KMS-11 (cell line): ENCODE measurements at regions not wholly inside any gene's neighbourhood (a gene's known extent, or its start where the extent isn't known, plus 50 kb on each side); places are given as distances from the start of the nearest gene placed in this dataset.

Experiments
- H2AFZ ChIP-seq: fragments of 200-600 bp; sonication (generic); 2 replicates; pipeline ENCODE4 v1.6.1; 2016; ENCODE audit warnings: antibody characterized with exemption, mixed run types, low read depth
- H3K27ac ChIP-seq: fragments of 200-600 bp; sonication (generic); 2 replicates; pipeline ENCODE4 v1.6.1; 2016; ENCODE audit warnings: mild to moderate bottlenecking, mixed run types
- H3K27me3 ChIP-seq: fragments of 200-600 bp; sonication (generic); 2 replicates; pipeline ENCODE4 v1.6.1; 2017; ENCODE audit warnings: mild to moderate bottlenecking, low read depth, mixed run types, moderate library complexity; ENCODE audit not compliant: insufficient read depth
- H3K36me3 ChIP-seq: fragments of 200-600 bp; sonication (generic); 2 replicates; pipeline ENCODE4 v1.6.1; 2017; ENCODE audit warnings: mild to moderate bottlenecking, mixed run types; ENCODE audit not compliant: insufficient read depth
- H3K4me1 ChIP-seq: fragments of 200-600 bp; sonication (generic); 2 replicates; pipeline ENCODE4 v1.6.1; 2016; ENCODE audit warnings: mild to moderate bottlenecking, low read depth, mixed run types; ENCODE audit not compliant: poor library complexity, severe bottlenecking
- H3K4me2 ChIP-seq: fragments of 200-600 bp; sonication (generic); 2 replicates; pipeline ENCODE4 v1.7.0; 2016; ENCODE audit warnings: mild to moderate bottlenecking, mixed run types
- H3K4me3 ChIP-seq: fragments of 200-600 bp; sonication (generic); IDR thresholded peaks from 2 replicates; pipeline ENCODE4 v1.6.1; 2017; ENCODE audit warnings: low read depth, low read length, mixed read lengths; ENCODE audit not compliant: insufficient read depth
- H3K79me2 ChIP-seq: fragments of 200-600 bp; sonication (generic); 2 replicates; pipeline ENCODE4 v1.6.1; 2016; ENCODE audit warnings: low read depth, mixed run types; ENCODE audit not compliant: insufficient read depth
- H3K9ac ChIP-seq: fragments of 200-600 bp; sonication (generic); 2 replicates; pipeline ENCODE4 v1.6.1; 2016; ENCODE audit warnings: mild to moderate bottlenecking, mixed run types
- H4K20me1 ChIP-seq: fragments of 200-600 bp; sonication (generic); 2 replicates; pipeline ENCODE4 v1.6.1; 2016; ENCODE audit warnings: mild to moderate bottlenecking, mixed run types; ENCODE audit not compliant: insufficient read depth
- TF ChIP-seq, protein P1 (sequence below): fragments of 200-600 bp; sonication (generic); conservative IDR thresholded peaks from 2 replicates; pipeline ENCODE4 v1.6.1; 2017; ENCODE audit warnings: low read depth, mild to moderate bottlenecking, antibody characterized with exemption, low read length, moderate library complexity, mixed read lengths

- H3K36me3 ChIP-seq = no peaks in the 10 kb centered on the region
- no peaks in the 10 kb centered on the region for H3K27me3 ChIP-seq
- no peak overlapping the region for H3K4me2 ChIP-seq
- no peak overlapping the region for H3K27ac ChIP-seq
- no peak overlapping the region for H3K9ac ChIP-seq
- H3K4me1 ChIP-seq = no peaks in the 10 kb centered on the region
- H3K4me3 ChIP-seq = no peak overlapping the region
- H3K79me2 ChIP-seq = no peaks in the 10 kb centered on the region
- no peak overlapping the region for H2AFZ ChIP-seq
- no peaks in the 10 kb centered on the region for H4K20me1 ChIP-seq
- TF ChIP-seq, protein P1, sequence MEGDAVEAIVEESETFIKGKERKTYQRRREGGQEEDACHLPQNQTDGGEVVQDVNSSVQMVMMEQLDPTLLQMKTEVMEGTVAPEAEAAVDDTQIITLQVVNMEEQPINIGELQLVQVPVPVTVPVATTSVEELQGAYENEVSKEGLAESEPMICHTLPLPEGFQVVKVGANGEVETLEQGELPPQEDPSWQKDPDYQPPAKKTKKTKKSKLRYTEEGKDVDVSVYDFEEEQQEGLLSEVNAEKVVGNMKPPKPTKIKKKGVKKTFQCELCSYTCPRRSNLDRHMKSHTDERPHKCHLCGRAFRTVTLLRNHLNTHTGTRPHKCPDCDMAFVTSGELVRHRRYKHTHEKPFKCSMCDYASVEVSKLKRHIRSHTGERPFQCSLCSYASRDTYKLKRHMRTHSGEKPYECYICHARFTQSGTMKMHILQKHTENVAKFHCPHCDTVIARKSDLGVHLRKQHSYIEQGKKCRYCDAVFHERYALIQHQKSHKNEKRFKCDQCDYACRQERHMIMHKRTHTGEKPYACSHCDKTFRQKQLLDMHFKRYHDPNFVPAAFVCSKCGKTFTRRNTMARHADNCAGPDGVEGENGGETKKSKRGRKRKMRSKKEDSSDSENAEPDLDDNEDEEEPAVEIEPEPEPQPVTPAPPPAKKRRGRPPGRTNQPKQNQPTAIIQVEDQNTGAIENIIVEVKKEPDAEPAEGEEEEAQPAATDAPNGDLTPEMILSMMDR = no peak
These were observed 209.7 kb upstream of the FAR2 start for GRCh38 chr12:28939427-28939826.

GRCh38 chr12:28941248-28941647, 207.8 kb upstream of the FAR2 start:
- H2AFZ ChIP-seq = no peak overlapping the region
- no peaks in the 10 kb centered on the region for H3K27me3 ChIP-seq
- no peaks in the 10 kb centered on the region for H3K79me2 ChIP-seq
- TF ChIP-seq, protein P1 = no peak
- no peak overlapping the region for H3K4me2 ChIP-seq
- H3K36me3 ChIP-seq = no peaks in the 10 kb centered on the region
- H3K27ac ChIP-seq = no peak overlapping the region
- H3K4me3 ChIP-seq = no peak overlapping the region
- H3K9ac ChIP-seq = no peak overlapping the region
- H3K4me1 ChIP-seq = no peaks in the 10 kb centered on the region
- H4K20me1 ChIP-seq = no peaks in the 10 kb centered on the region

GRCh38 chr12:28946361-28946760, 202.7 kb upstream of the FAR2 start:
- Histone ChIP-seq H3K4me2 (no peak overlapping the region), H2AFZ (no peak overlapping the region), H3K27ac (no peak overlapping the region), H3K79me2 (no peaks in the 10 kb centered on the region), H3K36me3 (no peaks in the 10 kb centered on the region), H3K9ac (no peak overlapping the region), H3K4me1 (no peaks in the 10 kb centered on the region), H3K27me3 (no peaks in the 10 kb centered on the region), H4K20me1 (no peaks in the 10 kb centered on the region), H3K4me3 (no peak overlapping the region)
- TF ChIP-seq, protein P1 = no peak

DNA sequence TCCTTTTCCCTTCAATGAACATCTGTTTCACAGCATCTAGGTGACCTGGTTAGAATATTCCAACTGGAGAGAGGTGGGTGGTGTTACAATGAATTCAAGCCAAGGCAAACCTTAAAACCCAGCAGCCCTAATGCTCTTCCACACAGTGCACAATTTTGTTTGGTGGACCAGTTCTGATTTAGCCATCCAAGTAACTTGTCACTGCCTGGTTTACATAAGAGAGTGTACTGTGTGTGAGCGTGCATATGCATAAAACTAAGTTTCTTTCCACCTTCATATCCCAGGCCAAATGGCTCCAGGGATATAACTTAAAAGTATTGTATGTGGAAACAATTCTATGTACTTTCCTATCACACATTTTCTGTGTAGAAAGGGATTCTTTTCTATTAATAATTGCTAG, 200.4 kb upstream of the FAR2 start:
- TF ChIP-seq, protein P1 = no peak
- Histone ChIP-seq H3K4me2 (no peak overlapping the region), H3K36me3 (no peaks in the 10 kb centered on the region), H4K20me1 (no peaks in the 10 kb centered on the region), H3K79me2 (no peaks in the 10 kb centered on the region), H3K27me3 (no peaks in the 10 kb centered on the region), H3K4me1 (no peaks in the 10 kb centered on the region), H3K27ac (no peak overlapping the region), H3K4me3 (no peak overlapping the region), H3K9ac (no peak overlapping the region), H2AFZ (no peak overlapping the region)
